RWPE1 (cell line): ENCODE measurements at regions not wholly inside any gene's neighbourhood (a gene's known extent, or its start where the extent isn't known, plus 50 kb on each side); places are given as distances from the start of the nearest gene placed in this dataset.
"Not testable (repeated sequence)": the region's sequence is repeated elsewhere in the genome, so short reads cannot be mapped to it uniquely, and the experiment has no call there.

Experiments used
- CTCF ChIA-PET: fragments of 350-600 bp; sonication (Branson Sonifier 250); formaldehyde crosslinking; extraction: SDS; loops from one replicate; lab custom pipeline; 2021; lab: Yijun Ruan, JAX
- POLR2A ChIA-PET: fragments of 400-600 bp; formaldehyde crosslinking; extraction: SDS; loops from one replicate; lab custom pipeline; 2020; ENCODE audit warnings: antibody characterized with exemption; ENCODE audit not compliant: low non-redundant PET; lab: Yijun Ruan, JAX
- DNase-seq: peaks from one replicate; pipeline ENCODE4 v3.0.0; 2012; ENCODE audit warnings: low spot score
- H3K27ac ChIP-seq: fragments of 450-650 bp; 2 replicates; pipeline ENCODE4 v1.5.1; 2017
- TF ChIP-seq, protein P1 (sequence below): fragments of 450-650 bp; conservative IDR thresholded peaks from 2 replicates; pipeline ENCODE4 v1.5.1; 2017; ENCODE audit warnings: low read depth, mild to moderate bottlenecking

DNA sequence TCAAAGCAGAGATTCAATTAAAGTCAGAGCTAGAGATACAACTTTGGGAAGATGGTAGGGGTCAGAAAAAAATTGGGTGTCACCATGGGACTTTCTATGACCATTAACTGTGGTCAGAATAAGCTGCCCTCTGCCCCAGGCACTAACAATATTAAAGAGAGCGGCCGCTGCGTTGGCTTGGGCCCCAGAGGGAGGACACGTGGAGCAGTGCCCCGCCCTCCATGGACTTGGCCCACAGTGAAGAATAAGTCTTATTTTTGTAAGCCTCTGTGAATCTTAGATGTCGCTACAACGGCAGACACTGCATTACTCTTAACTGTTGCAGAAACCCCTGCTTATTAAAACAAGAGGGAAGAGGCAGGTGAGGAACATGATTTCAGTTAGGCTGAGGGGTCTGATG, 172.7 kb downstream of the UQCRFS1 start:
- no peak overlapping the region for H3K27ac ChIP-seq
- POLR2A ChIA-PET = no interaction called here
- TF ChIP-seq, protein P1, sequence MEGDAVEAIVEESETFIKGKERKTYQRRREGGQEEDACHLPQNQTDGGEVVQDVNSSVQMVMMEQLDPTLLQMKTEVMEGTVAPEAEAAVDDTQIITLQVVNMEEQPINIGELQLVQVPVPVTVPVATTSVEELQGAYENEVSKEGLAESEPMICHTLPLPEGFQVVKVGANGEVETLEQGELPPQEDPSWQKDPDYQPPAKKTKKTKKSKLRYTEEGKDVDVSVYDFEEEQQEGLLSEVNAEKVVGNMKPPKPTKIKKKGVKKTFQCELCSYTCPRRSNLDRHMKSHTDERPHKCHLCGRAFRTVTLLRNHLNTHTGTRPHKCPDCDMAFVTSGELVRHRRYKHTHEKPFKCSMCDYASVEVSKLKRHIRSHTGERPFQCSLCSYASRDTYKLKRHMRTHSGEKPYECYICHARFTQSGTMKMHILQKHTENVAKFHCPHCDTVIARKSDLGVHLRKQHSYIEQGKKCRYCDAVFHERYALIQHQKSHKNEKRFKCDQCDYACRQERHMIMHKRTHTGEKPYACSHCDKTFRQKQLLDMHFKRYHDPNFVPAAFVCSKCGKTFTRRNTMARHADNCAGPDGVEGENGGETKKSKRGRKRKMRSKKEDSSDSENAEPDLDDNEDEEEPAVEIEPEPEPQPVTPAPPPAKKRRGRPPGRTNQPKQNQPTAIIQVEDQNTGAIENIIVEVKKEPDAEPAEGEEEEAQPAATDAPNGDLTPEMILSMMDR = no peak
- CTCF ChIA-PET = no interaction called here
- DNase-seq = no peak

DNA sequence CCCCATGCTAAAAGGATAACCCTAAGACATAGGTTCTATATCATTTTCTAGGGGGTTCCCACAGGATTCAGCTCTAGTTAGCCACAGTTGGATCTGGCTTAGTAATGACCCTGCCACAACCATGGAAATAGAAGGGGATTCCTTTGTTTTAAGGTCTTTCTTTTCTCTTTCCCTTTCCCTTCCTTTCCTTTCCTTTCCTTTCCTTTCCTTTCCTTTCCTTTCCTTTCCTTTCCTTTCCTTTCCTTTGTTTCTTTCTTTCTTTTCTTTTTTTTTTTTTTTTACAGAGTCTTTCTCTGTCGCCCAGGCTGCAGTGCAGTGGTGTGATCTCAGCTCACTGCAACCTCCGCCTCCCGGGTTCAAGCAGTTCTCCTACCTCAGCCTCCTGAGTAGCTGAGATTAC, 173.9 kb downstream of the UQCRFS1 start:
- H3K27ac ChIP-seq, DNase-seq, POLR2A ChIA-PET: not testable (repeated sequence)
- CTCF ChIA-PET = interaction anchor here (0.7 kb wide), 1 partner anchor 892 kb away, joined by 4 read pairs; no protein-coding TSS in a partner anchor

GRCh38 chr19:29031216-29031615, 181.7 kb downstream of the UQCRFS1 start:
- POLR2A ChIA-PET = no interaction called here
- TF ChIP-seq, protein P1 = no peak
- DNase-seq = no peak
- H3K27ac ChIP-seq = no peak overlapping the region
- CTCF ChIA-PET = no interaction called here

- POLR2A ChIA-PET = no interaction called here
- CTCF ChIA-PET = no interaction called here
- H3K27ac ChIP-seq = no peak overlapping the region
- DNase-seq = no peak
- TF ChIP-seq, protein P1 = no peak
Observed at GRCh38 chr19:29029268-29029958, 183.5 kb downstream of the UQCRFS1 start.

DNA sequence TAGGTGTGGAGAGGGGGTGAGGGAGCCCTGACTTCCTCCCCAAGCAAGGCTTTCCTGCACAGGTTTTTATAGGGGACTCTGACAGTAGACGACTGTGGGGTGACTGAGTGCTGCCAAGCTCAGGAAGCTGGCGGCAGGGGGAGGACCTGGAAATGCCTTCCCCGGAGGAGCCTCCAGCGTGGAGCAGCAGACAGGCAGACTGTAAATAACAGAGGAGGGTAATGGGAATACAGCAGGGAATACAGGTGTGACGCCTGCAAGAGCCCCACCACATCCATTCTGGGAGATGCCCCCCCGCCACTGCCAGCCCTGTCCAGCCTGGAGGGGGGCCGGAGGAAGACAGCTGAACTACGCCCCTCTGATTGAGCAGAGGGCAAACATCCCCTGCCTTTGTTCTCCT, 190.4 kb downstream of the UQCRFS1 start:
- no peak overlapping the region for H3K27ac ChIP-seq
- ChIA-PET CTCF (no interaction called here), POLR2A (no interaction called here)
- no peak for DNase-seq
- TF ChIP-seq, protein P1 = no peak

- CTCF ChIA-PET = no interaction called here
- TF ChIP-seq, protein P1 = no peak
- H3K27ac ChIP-seq = no peak overlapping the region
- POLR2A ChIA-PET = no interaction called here
- DNase-seq = no peak
Observed at GRCh38 chr19:29022165-29022564, 190.8 kb downstream of the UQCRFS1 start.

DNA sequence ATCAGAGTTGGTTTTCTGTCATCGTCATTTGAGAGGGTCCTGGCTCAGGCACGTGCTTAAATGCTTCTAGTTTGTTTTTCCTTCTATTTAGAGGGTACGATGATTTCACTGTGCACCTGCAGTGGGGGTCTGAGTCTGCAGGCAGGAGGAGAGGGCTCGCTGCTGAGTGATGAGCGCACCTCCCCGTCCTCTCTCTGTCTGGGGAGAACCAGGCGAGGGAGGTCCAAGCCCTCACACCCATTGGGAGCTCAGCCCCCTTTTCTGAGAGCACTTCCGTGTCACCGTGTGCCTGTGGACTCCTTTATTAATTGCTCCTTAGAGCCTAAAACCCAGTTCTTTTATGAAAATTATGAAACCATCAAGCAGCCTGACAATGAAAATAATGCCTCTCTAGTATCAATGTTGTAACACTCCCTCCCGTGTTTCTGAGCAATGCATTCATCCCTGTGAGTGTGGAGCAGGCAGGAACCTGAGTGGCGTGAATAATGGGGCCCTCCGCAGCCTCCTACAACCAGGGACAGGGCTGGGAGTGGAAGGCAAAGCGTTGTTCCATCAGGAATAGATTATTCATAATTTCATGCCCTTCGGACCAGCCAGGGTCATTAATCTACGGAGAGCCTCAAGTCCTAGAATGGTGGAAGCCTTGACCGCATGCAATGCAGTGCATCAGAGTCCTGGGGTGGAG, 191.6 kb downstream of the UQCRFS1 start:
- ChIA-PET CTCF (no interaction called here), POLR2A (no interaction called here)
- TF ChIP-seq, protein P1 = no peak
- no peak for DNase-seq
- H3K27ac ChIP-seq = no peak overlapping the region
